NCI-H82 (cell line): ENCODE measurements at regions not wholly inside any gene's neighbourhood (a gene's known extent, or its start where the extent isn't known, plus 50 kb on each side); places are given as distances from the start of the nearest gene placed in this dataset.

ENCODE experiments used
- DNase-seq: peaks from one replicate; lab custom pipeline; 2025; lab: John Stamatoyannopoulos, UW

GRCh38 chr13:105979131-105980011 lies 556.1 kb downstream of the EFNB2 start:
- peak; percentile 66 for DNase-seq

GRCh38 chr13:105974380-105974779 lies 561.1 kb downstream of the EFNB2 start:
- no peak for DNase-seq

GRCh38 chr13:105972811-105973590 lies 562.5 kb downstream of the EFNB2 start:
- DNase-seq = no peak

GRCh38 chr13:105972306-105972721 lies 563.1 kb downstream of the EFNB2 start:
- DNase-seq = no peak

- no peak for DNase-seq
Observed at GRCh38 chr13:105971738-105972137, 563.7 kb downstream of the EFNB2 start.

- peak; percentile 29 for DNase-seq
Observed at GRCh38 chr13:105971312-105971711, 564.1 kb downstream of the EFNB2 start.

GRCh38 chr13:105969761-105970160 lies 565.7 kb downstream of the EFNB2 start:
- DNase-seq = no peak

- DNase-seq = no peak
Observed at GRCh38 chr13:105965910-105966309, 569.6 kb downstream of the EFNB2 start.

- no peak for DNase-seq
Observed at GRCh38 chr13:105962080-105962479, 573.4 kb downstream of the EFNB2 start.

- DNase-seq = no peak
Observed at GRCh38 chr13:105961438-105961837, 574.0 kb downstream of the EFNB2 start.

- no peak for DNase-seq
Observed at GRCh38 chr13:105960326-105960725, 575.1 kb downstream of the EFNB2 start.

- no peak for DNase-seq
Observed at GRCh38 chr13:105959876-105960275, 575.6 kb downstream of the EFNB2 start.

- DNase-seq = peak; percentile 8
Observed at GRCh38 chr13:105957769-105958438, 577.6 kb downstream of the EFNB2 start.

GRCh38 chr13:105956921-105957320 lies 578.5 kb downstream of the EFNB2 start:
- no peak for DNase-seq

- DNase-seq = peak; percentile 44
Observed at GRCh38 chr13:105952973-105953290, 582.5 kb downstream of the EFNB2 start.

GRCh38 chr13:105952233-105952972 lies 583.1 kb downstream of the EFNB2 start:
- DNase-seq = peak; percentile 44

- no peak for DNase-seq
Observed at GRCh38 chr13:105948143-105948542, 587.3 kb downstream of the EFNB2 start.

GRCh38 chr13:105940882-105941281 lies 594.6 kb downstream of the EFNB2 start:
- DNase-seq = no peak

- DNase-seq = peak; percentile 92
Observed at GRCh38 chr13:105937451-105937850, 598.0 kb downstream of the EFNB2 start.

- no peak for DNase-seq
Observed at GRCh38 chr13:105936816-105937215, 598.6 kb downstream of the EFNB2 start.

GRCh38 chr13:105929505-105929904 lies 606.0 kb downstream of the EFNB2 start:
- peak; percentile 27 for DNase-seq

GRCh38 chr13:105928901-105929300 lies 606.6 kb downstream of the EFNB2 start:
- no peak for DNase-seq
